ENCODE measurements at regions not wholly inside any gene's neighbourhood (a gene's known extent, or its start where the extent isn't known, plus 50 kb on each side); places are given as distances from the start of the nearest gene placed in this dataset.

GRCh38 chr18:56495884-56496283 is 142.5 kb downstream of the TXNL1 start:
- H2BK15ac ChIP-seq (ENCODE audit: low read length) = no peak overlapping the region
- H3K4me2 ChIP-seq (ENCODE audit: insufficient read depth in 1 of 2, low read depth in 2 of 2, low read length in 2 of 2) = no peak overlapping the region
- H3K79me1 ChIP-seq (ENCODE audit: low read depth, low read length) = no peaks in the 10 kb centered on the region
- H3K9ac ChIP-seq (replicated peaks in 1 of 4; ENCODE audit: extremely low read depth in 1 of 4, low read depth in 3 of 4, low read length in 3 of 4) = no peak overlapping the region; a peak in 1 of 7 replicates
- H2AK5ac ChIP-seq (ENCODE audit: low read depth, low read length) = no peak overlapping the region
- no peak overlapping the region for H2BK20ac ChIP-seq (ENCODE audit: low read length)
- no peaks in the 10 kb centered on the region for H3K79me2 ChIP-seq (ENCODE audit: control insufficient read depth in 1 of 2, insufficient read depth in 2 of 2, low read length in 2 of 2)
- no peak overlapping the region for H2BK5ac ChIP-seq (ENCODE audit: low read depth, low read length)
- H3K9me3 ChIP-seq (ENCODE audit: insufficient read depth in 2 of 2, low read depth in 1 of 2, low read length in 1 of 2) = peaks cover 0 to 4% of the 10 kb centered on the region in 2 experiments; a peak in 1 of 4 replicates
- H3K14ac ChIP-seq (ENCODE audit: insufficient read length) = no peak overlapping the region
- H3K56ac ChIP-seq (replicated peaks; ENCODE audit: insufficient read length, low read depth, low read length) = no peak overlapping the region
- ChIA-PET POLR2A (ENCODE audit: partially characterized antibody) (no interaction called here), CTCF (ENCODE audit: partially characterized antibody) (interaction anchor here (0.6 to 0.7 kb wide), 2 partner anchors 659 to 1221 kb away, joined by 3 read pairs; no protein-coding TSS in a partner anchor)
- H3K4ac ChIP-seq (replicated peaks; ENCODE audit: insufficient read length, low read depth, low read length) = no peak overlapping the region
- no peaks in the 10 kb centered on the region for H3K27me3 ChIP-seq (replicated peaks in 1 of 4; ENCODE audit: control insufficient read depth in 3 of 4, extremely low read depth in 1 of 4, insufficient read depth in 3 of 4, low read length in 3 of 4)
- H3K23me2 ChIP-seq (ENCODE audit: low read depth, low read length) = no peaks in the 10 kb centered on the region
- no peak overlapping the region for H3K4me3 ChIP-seq (ENCODE audit: extremely low read depth in 1 of 4, insufficient read depth in 2 of 4, low read depth in 3 of 4, low read length in 4 of 4)
- no peak overlapping the region for H2BK120ac ChIP-seq (replicated peaks; ENCODE audit: low read depth, low read length)
- no peak overlapping the region for H4K8ac ChIP-seq (ENCODE audit: extremely low read depth, insufficient read depth, low read length)
- no peaks in the 10 kb centered on the region for H3K4me1 ChIP-seq (replicated peaks in 1 of 4; ENCODE audit: control insufficient read depth in 3 of 4, insufficient read depth in 4 of 4, low read length in 3 of 4)
- no peak overlapping the region for H4K5ac ChIP-seq (ENCODE audit: insufficient read length, low read depth, low read length)
- H4K20me1 ChIP-seq (replicated peaks in 1 of 2; ENCODE audit: control insufficient read depth in 1 of 2, insufficient read depth in 2 of 2, low read length in 2 of 2) = no peaks in the 10 kb centered on the region
- TF ChIP-seq, protein P1, sequence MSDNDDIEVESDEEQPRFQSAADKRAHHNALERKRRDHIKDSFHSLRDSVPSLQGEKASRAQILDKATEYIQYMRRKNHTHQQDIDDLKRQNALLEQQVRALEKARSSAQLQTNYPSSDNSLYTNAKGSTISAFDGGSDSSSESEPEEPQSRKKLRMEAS (IDR thresholded peaks at IDR 0.05) = no peak
- TF ChIP-seq TEAD4 (IDR thresholded peaks at IDR 0.05; ENCODE audit: low read depth, low read length) = no peak
- no peak for TF ChIP-seq ATF3 (IDR thresholded peaks at IDR 0.05; ENCODE audit: insufficient read depth, low read depth, low read length)
- no peak for TF ChIP-seq TBP (IDR thresholded peaks at IDR 0.05; ENCODE audit: low read depth, low read length)
- no peak for TF ChIP-seq SIN3A (conservative IDR thresholded peaks at IDR 0.05 in 1 of 2, IDR thresholded peaks at IDR 0.05 in 1 of 2; ENCODE audit: low read depth in 1 of 2, low read length in 2 of 2)
- TF ChIP-seq, protein P2, sequence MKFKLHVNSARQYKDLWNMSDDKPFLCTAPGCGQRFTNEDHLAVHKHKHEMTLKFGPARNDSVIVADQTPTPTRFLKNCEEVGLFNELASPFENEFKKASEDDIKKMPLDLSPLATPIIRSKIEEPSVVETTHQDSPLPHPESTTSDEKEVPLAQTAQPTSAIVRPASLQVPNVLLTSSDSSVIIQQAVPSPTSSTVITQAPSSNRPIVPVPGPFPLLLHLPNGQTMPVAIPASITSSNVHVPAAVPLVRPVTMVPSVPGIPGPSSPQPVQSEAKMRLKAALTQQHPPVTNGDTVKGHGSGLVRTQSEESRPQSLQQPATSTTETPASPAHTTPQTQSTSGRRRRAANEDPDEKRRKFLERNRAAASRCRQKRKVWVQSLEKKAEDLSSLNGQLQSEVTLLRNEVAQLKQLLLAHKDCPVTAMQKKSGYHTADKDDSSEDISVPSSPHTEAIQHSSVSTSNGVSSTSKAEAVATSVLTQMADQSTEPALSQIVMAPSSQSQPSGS (IDR thresholded peaks at IDR 0.05; ENCODE audit: low read length) = no peak
- TF ChIP-seq SP4 (IDR thresholded peaks at IDR 0.05; ENCODE audit: low read length) = no peak
- no peak for TF ChIP-seq EZH2 (IDR thresholded peaks at IDR 0.05; ENCODE audit: low read depth, low read length, severe bottlenecking)
- no peak for TF ChIP-seq KDM4A (IDR thresholded peaks at IDR 0.05; ENCODE audit: low read depth, low read length, severe bottlenecking)
- TF ChIP-seq SIX5 (IDR thresholded peaks at IDR 0.05; ENCODE audit: low read depth, low read length) = no peak
- FAIRE-seq (no peak), DNase-seq (ENCODE audit: low read depth in 1 of 2, low spot score in 2 of 2) (no peak)
- H3K23ac ChIP-seq (ENCODE audit: insufficient read length) = no peak overlapping the region
- peak overlapping the region; percentile 90; the same call in 1 of the 2 replicates for H2AFZ ChIP-seq (ENCODE audit: low read length)
- H2BK12ac ChIP-seq (ENCODE audit: low read depth, low read length) = peak overlapping the region; percentile 41; the same call in 1 of the 2 replicates
- no peak overlapping the region for H3K27ac ChIP-seq (ENCODE audit: low read depth, low read length)
- no peak overlapping the region for H3K18ac ChIP-seq (ENCODE audit: extremely low read depth, low read length)
- 63% methylated on average over 3 of the region's 3 CpGs; no CpG with 5 or more reads in 1 of the 2 experiments for WGBS, 2 experiments (ENCODE audit: extremely low coverage in 1 of 2, insufficient coverage in 1 of 2, insufficient read length in 1 of 2, insufficient replicate concordance in 2 of 2, low coverage in 1 of 2, low lambda C conversion rate in 2 of 2, missing lambda C conversion rate in 1 of 2)
- H4K91ac ChIP-seq (replicated peaks; ENCODE audit: insufficient read length, low read length) = no peak overlapping the region
- no peaks in the 10 kb centered on the region for H3K36me3 ChIP-seq (ENCODE audit: control insufficient read depth in 2 of 4, insufficient read depth in 4 of 4, low read length in 3 of 4)

Data from H1 (cell line).